Activated CD4-positive, alpha-beta T cell treated with anti-CD3 and anti-CD28 coated beads, Interleukin-2, Interleukin-6, amounts not matched to agents 100 ng/mL and 50 ng/mL, durations not matched to agents 16 hours and 8 hours (primary cell): ENCODE measurements at regions not wholly inside any gene's neighbourhood (a gene's known extent, or its start where the extent isn't known, plus 50 kb on each side); places are given as distances from the start of the nearest gene placed in this dataset.

ENCODE experiments used
- DNase-seq: peaks from one replicate; pipeline ENCODE4 v3.0.0-alpha.2; 2020

DNA sequence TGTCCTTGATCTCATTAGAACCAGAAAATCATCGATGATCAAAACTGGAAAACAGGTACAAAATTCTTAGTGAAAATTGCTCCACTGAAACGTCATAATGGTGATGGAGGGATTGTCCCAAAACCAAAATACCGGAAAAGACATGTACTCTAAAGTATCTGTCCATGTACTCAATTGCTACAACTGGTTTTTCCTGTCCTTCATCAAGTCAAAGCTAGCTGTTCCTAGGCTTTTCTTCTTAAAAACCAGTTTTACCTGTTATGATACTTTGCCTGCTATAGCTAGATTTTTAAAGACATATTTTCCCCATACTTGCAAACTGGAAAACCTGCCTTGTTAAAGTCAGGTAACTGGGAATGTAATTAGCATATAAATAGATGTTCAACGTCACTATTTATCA lies 50.5 kb upstream of the LRRC1 start:
- DNase-seq, result no peak

DNA sequence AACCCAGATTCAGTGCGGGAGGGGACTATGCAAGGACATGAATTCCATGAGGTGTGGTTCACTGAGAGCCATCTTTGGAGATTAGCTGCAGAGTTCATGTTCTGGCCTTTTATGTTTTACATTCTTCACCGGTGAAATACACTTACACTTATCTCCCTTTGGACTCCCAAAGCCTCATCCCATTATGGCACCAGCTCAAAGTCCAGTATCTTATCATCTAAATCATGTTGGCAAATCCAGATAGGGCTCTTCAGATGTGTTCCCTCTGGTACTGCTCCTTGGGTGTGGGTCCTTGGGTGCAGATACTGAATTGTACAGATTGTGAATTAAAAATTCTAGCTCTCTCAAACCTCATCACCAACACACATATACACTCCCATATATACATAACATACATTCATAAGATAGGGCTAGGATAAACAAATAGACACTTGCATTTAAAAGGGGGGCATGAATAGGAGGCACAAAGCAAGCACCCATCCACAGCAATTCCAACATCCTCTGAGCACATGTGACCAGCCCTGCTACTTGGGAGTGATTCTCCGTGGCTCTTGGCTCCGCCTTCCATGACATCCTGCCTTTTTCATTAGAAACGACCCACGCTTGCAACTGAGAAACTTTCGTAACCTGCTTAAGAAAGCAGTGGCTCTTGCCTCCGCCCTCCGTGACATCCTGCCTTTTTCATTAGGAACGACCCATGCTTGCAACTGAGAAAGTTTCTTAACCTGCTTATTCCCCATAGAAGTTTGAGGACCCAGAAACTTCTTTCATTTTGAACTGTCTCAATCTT lies 53.6 kb upstream of the LRRC1 start:
- DNase-seq, result peak; percentile 44

- no peak for DNase-seq
These were observed 57.1 kb upstream of the LRRC1 start for GRCh38 chr6:53737746-53738145.

DNA sequence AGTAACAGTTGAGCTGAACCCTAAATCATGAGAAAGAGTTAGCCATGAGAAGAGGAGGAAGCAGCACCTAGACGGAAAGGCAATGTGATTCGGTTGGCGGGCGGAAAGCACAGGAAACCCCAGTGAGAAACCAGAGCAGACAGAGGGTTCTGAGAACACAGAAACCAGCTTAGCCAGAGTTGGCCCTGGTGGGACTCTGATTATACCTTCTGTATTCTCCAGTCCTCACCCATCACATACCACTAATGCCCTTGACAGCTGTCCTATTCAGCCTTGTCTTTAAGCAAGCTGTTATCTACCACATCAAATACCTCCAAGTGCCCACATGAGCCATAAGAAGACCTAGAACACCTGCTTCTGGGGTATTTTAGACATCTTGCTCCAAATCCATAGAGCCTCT lies 58.9 kb upstream of the LRRC1 start:
- DNase-seq, result peak; percentile 47

- peak; percentile 59 for DNase-seq
These were observed 60.1 kb upstream of the LRRC1 start for GRCh38 chr6:53734473-53735299.

DNA sequence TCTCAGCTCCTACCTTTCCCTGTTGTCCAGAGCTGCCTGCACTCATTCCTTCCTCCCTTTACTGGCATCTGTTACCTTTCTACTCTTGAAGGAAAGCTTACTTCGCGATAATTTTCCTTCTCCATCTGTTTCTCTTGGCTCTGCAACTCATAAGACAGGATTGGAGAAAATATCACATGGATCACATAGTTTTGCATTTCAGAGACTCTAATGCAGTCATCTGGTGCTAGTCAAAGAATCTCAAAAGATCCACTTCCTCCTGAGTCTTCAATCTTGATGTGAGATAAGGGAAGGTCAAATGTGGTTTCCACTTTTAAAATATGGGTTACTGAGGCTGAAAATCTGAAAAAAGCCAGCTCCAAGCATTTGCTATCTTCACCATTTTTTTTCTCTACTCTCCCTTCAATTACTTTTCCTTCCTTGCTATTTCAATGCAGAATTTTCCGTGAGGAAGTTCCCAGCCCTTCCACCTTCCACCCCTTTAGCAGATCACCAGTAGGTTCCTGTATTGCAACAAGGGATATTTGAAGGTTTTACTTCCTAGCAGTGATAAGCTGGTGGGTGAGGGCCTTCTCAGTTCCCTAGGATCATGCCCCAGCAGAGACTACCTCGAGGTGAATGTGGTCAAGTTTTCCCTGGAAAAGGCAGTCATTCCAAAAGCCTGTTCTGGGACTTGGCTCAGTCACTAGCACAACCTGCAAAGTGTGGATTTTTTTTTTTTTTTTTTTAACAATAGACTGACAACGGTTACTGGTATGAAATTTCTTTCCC lies 62.8 kb upstream of the LRRC1 start:
- DNase-seq, result no peak

- DNase-seq, result no peak
These were observed 64.0 kb upstream of the LRRC1 start for GRCh38 chr6:53730767-53731166.

DNA sequence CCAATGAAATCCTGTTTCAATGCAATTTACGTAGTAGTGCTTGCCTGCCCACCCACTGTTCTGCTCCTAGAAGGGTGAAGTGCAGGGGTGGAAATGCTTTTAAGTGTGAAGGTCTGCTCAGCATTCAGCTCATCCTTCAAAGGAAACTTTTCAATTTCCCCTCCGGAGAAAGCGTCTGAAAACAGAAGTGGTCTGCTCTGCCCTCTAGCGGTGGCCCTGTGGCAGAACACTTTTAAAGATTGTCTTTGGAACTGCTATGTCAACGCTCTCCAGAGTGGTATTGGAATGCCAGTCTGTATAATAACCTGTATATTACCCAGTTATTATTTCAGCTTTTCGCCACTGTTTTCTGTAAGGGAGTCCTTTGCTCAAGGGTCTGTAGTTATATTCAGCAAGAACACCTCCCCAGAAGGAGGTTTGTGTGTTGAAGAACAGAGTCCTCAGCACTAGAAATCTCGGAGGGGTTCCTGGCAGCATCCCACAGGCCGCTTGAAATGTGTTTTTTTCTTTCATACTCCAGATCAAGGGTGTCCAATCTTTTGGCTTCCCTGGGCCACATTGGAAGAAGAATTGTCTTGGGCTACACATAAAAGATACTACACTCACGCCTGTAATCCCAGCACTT lies 63.1 kb upstream of the KLHL31 start:
- DNase-seq, result peak; percentile 71

GRCh38 chr6:53727748-53728147 lies 62.2 kb upstream of the KLHL31 start:
- no peak for DNase-seq

DNA sequence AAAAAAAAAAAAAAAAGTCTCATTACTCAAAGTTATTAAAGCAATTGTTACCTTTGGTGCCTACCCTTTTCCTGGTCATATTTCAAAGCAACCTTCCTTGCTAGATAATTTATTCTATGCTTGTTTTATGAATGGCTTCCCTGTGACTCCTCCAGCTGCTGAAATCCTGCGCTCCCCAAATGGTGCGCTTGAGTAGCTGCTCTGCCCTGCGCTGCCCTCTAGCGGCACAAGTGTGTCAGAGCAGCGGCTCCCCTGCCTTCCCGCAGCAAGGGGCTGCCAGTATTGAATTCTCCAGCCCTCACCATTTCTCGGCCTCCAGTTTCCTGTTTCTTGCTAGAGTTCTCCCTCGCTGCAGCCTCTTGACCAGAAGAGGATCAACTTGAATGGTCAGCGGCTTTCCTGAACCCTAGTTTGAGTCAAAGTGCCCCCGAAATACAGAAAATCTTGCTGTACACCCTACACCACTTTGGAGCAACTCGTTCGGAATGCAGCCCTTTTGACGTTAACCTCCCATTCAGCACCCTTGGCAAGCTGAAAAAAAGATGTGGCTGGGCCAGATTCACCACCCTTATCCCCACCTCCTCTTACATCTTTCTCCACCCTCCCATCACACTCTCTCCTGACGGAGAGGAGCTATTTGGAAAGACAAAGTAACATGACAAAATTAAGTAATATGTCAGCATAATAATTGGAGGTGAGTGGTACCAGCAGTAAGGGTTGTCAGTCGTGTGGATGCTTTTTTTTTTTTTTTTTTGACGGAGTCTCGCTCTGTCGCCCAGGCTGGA lies 60.4 kb upstream of the KLHL31 start:
- peak; percentile 83 for DNase-seq

- no peak for DNase-seq
These were observed 58.9 kb upstream of the KLHL31 start for GRCh38 chr6:53724501-53724900.

GRCh38 chr6:53723331-53723730 lies 57.8 kb upstream of the KLHL31 start:
- no peak for DNase-seq

DNA sequence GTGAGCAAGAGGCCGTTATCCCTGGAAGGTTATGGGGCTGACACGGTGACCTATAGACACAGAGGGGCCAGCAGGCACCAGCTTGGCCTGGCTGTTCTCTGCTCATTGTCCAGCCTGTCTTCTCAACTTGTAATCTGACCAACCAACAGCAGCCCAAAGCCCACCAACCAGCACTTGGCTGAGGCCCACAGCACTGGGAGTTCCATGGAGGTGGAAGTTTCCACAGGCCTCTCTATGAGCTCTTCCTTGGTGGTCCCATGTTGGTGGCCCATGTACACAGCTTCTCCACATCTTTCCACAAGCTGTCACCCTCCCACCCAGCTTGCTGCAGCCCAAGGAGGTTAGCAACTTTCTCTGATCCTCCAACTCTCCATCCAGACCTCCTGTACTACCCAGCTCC lies 56.2 kb upstream of the KLHL31 start:
- DNase-seq, result no peak

DNA sequence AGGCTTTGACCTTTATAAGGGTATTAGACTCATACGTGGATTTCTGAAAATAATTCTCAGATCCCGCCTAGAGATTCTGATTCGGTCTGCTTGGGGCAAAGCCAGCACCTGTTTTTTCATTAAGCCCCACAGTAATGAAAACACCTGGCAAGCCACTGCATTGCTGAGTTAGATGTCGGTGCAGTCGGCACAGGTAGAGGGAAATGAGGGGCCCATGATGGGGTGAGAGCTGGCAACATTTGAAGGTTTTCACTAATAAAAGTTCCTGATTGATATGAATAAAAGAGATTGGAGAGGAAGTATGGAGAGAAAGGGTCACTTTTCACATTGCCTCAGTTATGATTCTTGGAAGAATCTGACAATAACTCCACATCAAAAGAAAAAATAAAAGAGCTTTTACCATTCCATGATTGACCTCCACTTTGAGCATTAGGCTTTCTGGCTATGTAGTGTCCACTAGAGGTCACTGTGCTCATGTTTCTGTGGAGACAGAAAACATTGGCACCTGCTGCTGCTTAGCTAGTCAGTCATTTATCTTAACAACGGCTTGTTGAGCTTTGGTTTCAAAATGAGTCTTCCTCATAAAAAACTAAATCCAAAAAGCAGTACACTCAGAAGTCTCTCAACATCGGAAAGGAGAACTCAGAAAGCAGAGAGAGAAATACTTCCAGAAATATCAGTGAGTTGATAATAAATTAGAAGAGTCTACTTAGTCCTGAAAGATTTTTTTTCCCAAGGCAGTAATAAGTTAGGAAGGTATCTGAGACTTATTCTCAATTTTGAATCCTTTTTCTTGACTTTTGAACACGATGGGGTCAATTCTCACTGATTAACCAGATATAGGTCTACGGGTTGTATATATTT lies 53.3 kb upstream of the KLHL31 start:
- peak; percentile 83 for DNase-seq

DNA sequence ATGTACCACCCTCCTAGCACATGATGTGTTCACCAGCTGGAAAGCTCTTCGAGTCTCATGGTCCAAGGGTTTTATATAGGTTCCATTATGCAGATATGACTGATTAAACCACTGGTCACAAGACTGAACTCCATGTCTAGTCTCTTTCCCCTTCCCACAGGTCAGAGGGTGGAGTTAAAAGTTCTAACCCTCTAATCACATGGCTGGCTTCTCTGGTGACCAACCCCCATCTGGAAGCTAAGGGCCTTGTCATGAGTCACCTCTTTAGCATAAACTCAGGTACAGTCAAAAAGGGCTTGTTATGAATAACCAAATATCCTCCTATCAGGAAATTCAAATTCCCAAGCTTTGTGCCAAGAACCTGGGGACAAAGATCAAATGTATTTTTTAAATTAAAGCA lies 52.0 kb upstream of the KLHL31 start:
- DNase-seq, result no peak

GRCh38 chr6:53715434-53715833 lies 49.9 kb upstream of the KLHL31 start:
- DNase-seq, result no peak
